CD4-positive, alpha-beta T cell treated with Interleukin-1 beta for 1 hour (primary cell): ENCODE measurements at regions not wholly inside any gene's neighbourhood (a gene's known extent, or its start where the extent isn't known, plus 50 kb on each side); places are given as distances from the start of the nearest gene placed in this dataset.
"Not testable (repeated sequence)": the region's sequence is repeated elsewhere in the genome, so short reads cannot be mapped to it uniquely, and the experiment has no call there.

Source experiments
- DNase-seq, 2 donors: peaks; one replicate each; pipeline ENCODE4 v3.0.0-alpha.2; 2020 to 2022

GRCh38 chr1:209101106-209101505, 482.4 kb upstream of the CAMK1G start:
- DNase-seq: no peak

DNA sequence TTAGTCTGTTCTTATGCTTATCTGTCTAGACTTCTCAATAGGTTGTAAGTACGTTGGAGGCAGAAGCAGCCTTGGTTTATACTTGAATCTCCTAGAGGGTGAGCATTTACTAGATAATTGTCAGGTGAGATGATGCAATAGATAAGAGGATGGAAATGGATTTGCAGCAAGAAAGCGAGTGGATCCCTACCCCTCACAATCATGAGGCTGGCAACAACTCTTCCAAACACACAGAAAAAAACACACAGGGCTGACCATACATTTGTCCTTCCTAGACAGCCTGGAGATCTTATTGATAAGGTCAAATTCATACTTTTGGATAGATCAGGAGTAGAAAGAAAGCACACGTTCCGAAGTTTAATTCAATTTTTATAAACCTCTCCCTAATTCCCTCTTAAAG, 481.4 kb upstream of the CAMK1G start:
- no peak for DNase-seq

DNA sequence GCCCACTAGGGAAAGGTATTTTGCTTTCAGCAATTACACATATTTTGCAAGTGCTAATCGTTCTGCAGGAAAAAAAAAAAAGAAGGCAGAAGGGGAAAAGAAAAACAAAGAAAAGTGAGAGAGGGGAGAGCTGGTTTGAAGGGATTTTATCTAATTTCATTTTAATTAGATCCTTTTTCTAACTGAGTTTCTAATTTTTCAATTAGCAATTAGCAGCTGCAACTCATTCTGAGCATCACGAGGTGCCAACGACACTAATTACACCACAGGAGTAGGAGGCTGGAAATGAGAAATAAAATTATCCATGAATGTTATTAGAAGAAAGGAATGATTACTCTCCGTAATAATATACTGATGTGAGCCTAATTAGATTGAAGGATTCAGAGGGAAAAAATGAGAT, 481.0 kb upstream of the CAMK1G start:
- DNase-seq: no peak

DNA sequence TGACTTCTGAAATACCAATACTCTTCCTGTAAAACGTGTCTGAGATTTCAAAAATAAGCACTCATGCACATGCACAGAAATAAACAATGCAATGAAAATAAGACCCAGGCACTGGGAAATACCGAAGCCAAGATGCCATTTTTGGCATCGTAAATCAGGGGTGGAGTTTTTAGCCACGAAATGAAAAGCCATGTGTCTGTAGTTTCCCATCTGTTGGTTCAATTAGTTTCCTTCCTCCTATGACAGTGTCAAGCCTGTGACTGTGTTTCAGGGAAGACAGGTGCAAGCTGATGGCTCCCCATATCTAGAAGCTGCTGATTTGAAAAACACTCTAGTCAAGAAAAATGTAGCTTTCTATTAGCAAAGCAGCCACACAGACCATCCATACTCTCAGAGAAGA, 480.4 kb upstream of the CAMK1G start:
- no peak for DNase-seq

DNA sequence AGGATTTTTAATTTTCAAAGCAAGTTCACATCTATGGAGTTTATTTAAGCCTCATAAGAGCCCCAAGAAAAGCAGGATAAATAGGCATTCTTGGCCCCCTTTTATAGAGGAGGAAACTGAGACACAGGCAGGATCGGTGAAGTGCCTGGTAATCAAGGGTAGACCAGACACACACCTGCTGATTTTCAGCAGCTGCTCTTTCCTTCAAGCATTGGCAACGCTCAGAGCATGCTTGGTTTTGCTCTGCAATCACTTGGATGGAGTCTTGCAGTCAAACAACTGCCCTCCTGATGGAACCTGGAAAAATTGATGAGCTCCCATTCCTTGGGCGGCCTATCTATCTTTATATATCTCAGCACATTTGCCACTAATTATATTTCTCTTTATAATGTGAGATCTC, 478.9 kb upstream of the CAMK1G start:
- DNase-seq: no peak

DNA sequence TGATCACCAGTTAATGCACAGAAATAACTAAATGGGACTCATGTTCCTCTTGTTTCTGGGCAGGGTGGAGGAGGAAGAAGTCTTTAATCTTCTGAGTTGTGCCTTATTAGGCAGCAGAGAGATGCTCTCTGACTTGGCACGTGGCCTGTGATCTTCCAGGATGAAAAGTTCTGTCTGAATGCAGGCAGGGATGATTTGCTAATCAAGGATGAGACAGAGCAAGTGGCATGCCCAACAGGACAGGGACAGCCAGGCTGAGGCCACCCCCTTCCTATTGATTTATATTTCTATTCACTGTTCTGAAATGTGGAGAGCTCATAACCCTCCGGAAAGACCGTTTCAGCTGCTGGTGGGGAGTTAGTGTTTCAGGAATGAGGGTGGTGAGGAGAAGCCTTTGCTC, 477.8 kb upstream of the CAMK1G start:
- DNase-seq: no peak

DNA sequence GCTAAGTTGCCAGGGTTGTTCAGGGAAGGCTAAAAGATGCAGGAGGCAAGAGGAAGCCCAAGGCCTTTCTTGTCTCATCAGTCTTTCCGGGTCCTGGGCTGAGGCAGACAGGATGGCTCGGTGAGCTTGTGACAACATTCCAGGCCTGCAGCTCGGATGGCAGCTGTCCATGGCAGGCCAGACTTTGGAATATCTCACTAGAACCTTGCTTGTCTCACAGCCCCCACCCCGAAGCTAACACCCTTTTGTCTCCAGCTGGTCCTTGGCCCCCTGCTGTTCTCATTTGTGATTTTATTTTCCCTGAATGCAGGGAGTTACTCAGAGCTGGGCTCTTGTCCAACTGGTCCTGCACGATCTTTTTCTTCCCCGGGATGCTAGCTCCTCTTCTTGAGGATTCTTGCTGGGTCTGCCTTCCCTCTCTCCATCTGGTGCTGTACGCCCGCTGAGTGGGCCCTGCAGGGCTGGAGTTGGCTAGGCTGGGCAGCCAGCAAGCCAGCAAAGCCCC, 477.2 kb upstream of the CAMK1G start:
- DNase-seq: no peak

DNA sequence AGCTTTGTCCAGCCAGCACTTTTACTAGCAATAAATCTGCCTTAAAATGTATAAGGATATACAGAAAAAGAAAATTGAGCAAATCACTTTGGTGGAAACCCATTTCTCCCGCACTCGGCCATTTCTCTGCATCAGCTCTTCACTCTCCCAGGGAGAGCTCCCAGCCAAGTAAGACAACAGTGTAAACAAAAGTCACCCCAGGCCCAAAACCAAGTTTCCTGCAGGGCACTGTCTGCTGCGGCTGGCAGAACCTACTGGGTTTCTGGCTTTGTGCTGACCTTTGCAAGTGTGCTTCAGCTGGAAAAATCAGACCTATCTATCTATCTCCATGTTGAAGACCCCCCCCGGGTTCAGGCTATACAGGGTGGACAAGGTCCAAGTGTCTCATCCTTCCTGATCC, 476.7 kb upstream of the CAMK1G start:
- no peak for DNase-seq

DNA sequence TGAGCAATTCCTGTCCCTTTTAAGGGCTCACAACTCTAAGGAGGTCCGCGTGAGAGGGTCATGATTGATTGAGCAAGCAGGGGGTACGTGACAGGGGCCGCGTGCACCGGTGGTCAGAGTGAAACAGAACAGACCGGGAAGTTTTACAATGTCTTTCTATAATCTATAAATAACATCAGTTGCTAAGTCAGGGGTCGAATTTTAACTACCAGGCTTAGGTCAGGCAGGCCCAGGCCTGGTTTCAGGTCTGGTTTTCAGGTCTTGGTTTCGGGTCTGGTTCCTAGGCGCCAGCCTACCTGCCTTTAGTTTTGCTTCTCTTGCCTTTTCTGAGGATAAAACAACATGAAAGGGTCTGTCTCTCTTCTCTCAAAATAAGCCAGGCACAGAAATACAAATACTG, 476.0 kb upstream of the CAMK1G start:
- no peak for DNase-seq

- DNase-seq: no peak
These were observed 474.3 kb upstream of the CAMK1G start for GRCh38 chr1:209109001-209109785.

DNA sequence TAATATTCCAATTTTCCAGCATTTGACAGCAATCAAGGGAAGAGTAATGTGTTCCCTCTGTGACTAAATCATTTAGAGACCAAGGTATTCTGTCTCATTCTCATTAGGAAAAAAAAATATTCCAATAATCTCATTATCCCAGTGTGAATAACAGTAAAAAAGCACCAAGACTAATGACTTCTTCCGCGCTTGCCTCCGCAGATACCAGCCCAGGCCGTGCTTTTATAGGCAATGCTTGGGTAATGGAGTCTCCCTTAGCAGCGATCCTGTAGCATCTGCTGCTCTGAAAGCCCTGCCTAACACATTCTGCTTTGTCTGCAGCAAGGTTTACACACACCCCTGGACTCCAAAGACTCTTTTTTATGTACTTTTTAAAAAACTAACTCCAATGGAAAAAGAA, 470.0 kb upstream of the CAMK1G start:
- no peak for DNase-seq

DNA sequence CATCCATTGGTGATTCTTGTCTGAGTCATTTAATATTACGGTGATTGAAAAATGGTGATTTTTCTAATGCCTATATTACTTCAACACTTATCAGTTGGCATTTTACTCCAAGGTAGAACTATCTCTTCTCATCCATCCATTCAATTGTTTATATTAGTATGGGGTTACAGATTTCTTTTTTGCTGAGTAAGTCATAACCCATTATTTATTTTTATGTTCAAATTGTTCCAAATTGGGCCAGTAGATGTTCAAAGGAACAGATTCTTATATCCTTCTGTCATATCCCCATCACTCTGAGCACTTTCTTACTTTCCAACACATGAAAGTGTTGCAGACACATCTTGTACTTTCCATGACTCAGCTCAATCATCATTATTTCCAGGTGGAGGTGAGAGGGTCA, 466.8 kb upstream of the CAMK1G start:
- DNase-seq: no peak

- DNase-seq: no peak
These were observed 459.9 kb upstream of the CAMK1G start for GRCh38 chr1:209123601-209124000.

- DNase-seq: not testable (repeated sequence)
These were observed 454.4 kb upstream of the CAMK1G start for GRCh38 chr1:209129091-209129490.

DNA sequence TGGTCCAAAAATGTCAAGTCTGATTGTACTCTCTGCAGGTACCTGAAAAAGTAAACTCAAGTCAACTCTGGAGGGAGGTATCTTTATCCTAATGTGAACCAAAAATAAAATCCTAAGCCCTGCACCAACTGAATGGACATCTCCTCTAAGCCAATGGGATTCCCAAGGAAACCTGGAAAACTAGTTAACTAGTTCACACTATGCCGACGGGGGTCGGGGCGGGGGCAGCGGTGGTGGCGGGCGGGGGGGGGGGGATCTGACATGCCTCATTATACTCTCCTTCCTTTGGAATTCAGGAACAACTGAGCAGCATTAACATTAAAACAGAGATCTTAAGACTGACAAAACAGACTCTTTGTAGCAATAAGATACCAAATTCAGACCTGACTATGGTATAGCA, 452.6 kb upstream of the CAMK1G start:
- DNase-seq: no peak

DNA sequence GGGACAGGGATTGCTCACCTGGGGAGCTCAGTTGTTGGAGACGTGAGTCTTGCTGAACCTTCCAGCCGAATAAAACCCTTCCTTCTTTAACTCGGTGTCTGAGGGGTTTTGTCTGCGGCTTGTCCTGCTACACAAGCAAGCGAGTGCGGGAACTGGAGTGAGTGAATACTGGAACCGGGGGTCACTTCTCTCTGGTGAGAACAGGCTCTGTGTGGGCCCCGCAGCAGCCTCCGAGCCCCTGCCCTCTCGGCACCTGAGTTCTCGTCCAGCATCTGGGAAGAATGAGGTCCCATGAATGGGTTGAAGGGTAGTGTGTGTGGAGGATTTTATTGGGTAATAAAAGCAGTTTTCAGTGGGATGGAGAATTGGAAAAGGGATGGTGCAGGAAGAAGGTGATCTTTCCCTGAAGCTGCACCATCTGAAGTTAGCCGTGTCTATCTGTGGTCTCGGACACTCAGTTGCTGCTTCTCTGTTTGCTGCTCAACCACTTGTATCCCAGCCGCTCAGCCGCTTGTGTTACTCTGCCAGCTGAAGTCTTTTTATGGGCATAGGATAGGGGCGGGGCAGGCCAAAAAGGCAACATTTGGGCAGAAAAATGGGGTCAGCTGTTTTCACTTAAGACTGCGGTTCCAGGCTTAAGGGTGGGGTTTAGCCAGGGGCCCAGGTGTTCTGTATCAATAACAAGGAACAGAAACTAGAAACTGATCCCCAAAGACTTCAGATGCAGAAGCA, 450.6 kb upstream of the CAMK1G start:
- DNase-seq: no peak

DNA sequence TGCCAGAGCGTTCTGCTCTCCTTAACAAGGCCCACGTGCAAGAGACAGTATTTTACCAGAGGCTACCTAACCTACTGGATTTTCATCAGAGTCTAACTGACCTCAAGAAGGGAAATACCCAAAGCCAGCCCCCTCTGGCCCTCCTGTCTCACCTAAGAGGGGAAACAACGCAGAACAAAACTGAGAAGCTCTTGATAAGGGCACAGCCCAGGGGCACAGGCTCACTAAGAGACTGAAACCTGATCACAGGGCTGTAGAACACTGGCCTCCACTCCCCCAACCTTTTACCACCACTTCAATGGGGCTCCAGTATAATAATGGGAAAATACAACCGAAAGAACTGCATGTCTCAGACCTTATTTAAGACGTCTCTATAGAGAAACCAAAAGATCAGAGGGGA, 449.5 kb upstream of the CAMK1G start:
- DNase-seq: no peak

DNA sequence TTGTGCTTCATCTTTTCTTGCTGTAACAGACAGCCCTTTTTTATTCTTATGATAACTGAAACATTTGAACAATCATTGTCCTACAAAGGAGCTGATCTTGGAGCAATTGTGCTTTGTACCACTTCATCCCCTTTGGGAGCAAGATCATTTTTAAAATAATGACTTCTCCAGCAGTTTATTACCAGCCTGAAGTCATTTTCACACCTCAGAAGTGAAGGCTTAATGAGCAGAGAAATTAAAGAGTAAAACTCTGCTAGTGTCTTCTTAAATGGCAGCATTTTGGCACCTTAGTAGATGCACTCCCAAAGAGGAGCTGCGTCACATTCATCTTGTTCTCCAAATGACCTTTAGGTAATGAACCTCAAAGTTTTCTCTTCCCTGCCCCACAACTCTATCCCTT, 439.6 kb upstream of the CAMK1G start:
- no peak for DNase-seq

- DNase-seq: no peak
These were observed 433.4 kb upstream of the CAMK1G start for GRCh38 chr1:209150114-209150513.

- no peak for DNase-seq
These were observed 430.1 kb upstream of the CAMK1G start for GRCh38 chr1:209153411-209153810.

- no peak for DNase-seq
These were observed 428.6 kb upstream of the CAMK1G start for GRCh38 chr1:209154912-209155311.

DNA sequence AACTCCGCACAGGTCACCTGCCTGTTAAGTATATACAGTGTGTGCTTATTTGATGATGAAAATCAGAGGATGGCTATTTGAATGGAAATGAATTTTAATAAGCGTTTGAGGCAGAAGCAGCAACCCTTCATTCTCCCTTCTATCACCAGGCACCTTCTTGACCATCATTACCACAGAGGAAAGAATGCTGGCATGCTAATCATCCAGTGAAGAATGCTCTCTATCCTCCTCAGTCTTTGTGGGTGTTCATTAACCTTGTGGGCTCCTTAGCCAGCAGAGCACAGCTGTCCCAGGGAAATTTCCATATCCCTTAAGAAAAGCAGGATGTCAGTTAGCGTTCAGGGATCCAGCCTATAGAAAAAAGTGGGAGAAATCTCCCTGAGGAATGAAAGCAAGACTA, 428.0 kb upstream of the CAMK1G start:
- DNase-seq: no peak

- no peak for DNase-seq
These were observed 426.5 kb upstream of the CAMK1G start for GRCh38 chr1:209156991-209157390.

GRCh38 chr1:209157546-209158249, 425.8 kb upstream of the CAMK1G start:
- no peak for DNase-seq
